ENCODE measurements at regions not wholly inside any gene's neighbourhood (a gene's known extent, or its start where the extent isn't known, plus 50 kb on each side); places are given as distances from the start of the nearest gene placed in this dataset.

DNA sequence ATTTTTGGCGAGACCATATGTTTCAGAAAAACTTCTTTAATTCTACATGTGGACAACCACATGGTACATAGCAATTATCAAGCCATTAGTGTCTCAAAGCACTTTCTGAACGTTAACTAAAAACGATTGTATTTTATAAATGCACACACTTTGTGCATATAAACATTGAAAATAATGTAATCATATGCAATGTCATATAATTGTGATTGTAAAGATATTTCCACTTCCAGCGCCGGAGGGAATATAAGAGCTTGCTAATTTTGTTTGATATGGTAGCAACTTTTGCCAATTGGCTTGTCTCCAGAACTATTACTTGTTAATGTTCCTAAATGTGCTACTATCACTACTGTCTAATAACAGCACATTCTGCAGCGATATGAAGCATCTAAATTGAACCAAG lies 162.3 kb upstream of the SMIM31 start:
- Histone ChIP-seq H3K9ac (no peak overlapping the region), H3K9me3 (ENCODE audit: low read depth) (no peaks in the 10 kb centered on the region), H4K20me1 (ENCODE audit: low read depth) (no peaks in the 10 kb centered on the region), H3K27ac (no peak overlapping the region), H2AFZ (replicated peaks) (no peak overlapping the region), H3K4me1 (no peaks in the 10 kb centered on the region), H3K4me3 (no peak overlapping the region), H3K79me2 (ENCODE audit: low read depth) (no peaks in the 10 kb centered on the region), H3F3A (ENCODE audit: low read depth) (no peaks in the 10 kb centered on the region), H3K27me3 (no peaks in the 10 kb centered on the region), H3K4me2 (no peak overlapping the region), H3K36me3 (no peaks in the 10 kb centered on the region)
- H3K4me1 Mint-ChIP-seq: no peaks in the 10 kb centered on the region
- H3K9me3 Mint-ChIP-seq: peaks cover 6% of the 10 kb centered on the region
- TF ChIP-seq EZH2 (IDR thresholded peaks at IDR 0.05) (no peak), EZH2phosphoT487 (IDR thresholded peaks at IDR 0.05) (no peak)
- TF ChIP-seq, protein P1, sequence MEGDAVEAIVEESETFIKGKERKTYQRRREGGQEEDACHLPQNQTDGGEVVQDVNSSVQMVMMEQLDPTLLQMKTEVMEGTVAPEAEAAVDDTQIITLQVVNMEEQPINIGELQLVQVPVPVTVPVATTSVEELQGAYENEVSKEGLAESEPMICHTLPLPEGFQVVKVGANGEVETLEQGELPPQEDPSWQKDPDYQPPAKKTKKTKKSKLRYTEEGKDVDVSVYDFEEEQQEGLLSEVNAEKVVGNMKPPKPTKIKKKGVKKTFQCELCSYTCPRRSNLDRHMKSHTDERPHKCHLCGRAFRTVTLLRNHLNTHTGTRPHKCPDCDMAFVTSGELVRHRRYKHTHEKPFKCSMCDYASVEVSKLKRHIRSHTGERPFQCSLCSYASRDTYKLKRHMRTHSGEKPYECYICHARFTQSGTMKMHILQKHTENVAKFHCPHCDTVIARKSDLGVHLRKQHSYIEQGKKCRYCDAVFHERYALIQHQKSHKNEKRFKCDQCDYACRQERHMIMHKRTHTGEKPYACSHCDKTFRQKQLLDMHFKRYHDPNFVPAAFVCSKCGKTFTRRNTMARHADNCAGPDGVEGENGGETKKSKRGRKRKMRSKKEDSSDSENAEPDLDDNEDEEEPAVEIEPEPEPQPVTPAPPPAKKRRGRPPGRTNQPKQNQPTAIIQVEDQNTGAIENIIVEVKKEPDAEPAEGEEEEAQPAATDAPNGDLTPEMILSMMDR (IDR thresholded peaks at IDR 0.05): no peak
- no peaks in the 10 kb centered on the region for H3K36me3 Mint-ChIP-seq
- no peak for DNase-seq (ENCODE audit: low spot score)
- no peak overlapping the region for H3K27ac Mint-ChIP-seq
- H3K27me3 Mint-ChIP-seq (ENCODE audit: insufficient read depth, low read depth): no peaks in the 10 kb centered on the region
- H3K4me3 Mint-ChIP-seq: no peak overlapping the region

DNA sequence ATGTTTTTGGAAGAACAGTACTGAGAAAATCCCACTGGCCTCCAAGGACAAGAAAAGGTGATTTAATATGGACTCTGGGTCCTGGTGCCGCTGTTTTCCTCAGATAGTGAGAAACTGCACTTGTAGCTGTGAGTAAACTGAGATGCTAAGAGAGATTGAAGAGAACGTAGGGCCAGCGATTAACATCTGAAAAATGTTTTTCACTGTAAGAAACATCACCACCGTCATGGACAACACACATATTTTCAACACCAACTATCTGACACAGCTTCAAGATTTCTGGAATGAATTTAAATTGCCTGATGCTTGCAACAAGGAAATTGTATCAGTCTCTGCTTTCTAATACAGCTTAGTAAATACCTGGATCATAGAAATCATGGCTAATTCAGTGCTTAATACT lies 158.2 kb upstream of the SMIM31 start:
- Histone ChIP-seq H3K4me3 (no peak overlapping the region), H3K36me3 (no peaks in the 10 kb centered on the region), H3K4me1 (no peaks in the 10 kb centered on the region), H3K4me2 (no peak overlapping the region), H3K79me2 (ENCODE audit: low read depth) (no peaks in the 10 kb centered on the region), H2AFZ (replicated peaks) (no peak overlapping the region), H3K9me3 (ENCODE audit: low read depth) (no peaks in the 10 kb centered on the region), H3K27ac (no peak overlapping the region), H4K20me1 (ENCODE audit: low read depth) (no peaks in the 10 kb centered on the region), H3K27me3 (no peaks in the 10 kb centered on the region), H3K9ac (no peak overlapping the region), H3F3A (ENCODE audit: low read depth) (no peaks in the 10 kb centered on the region)
- DNase-seq (ENCODE audit: low spot score): no peak
- Mint-ChIP-seq H3K36me3 (no peaks in the 10 kb centered on the region), H3K4me1 (no peaks in the 10 kb centered on the region), H3K27ac (no peak overlapping the region), H3K9me3 (no peaks in the 10 kb centered on the region), H3K4me3 (no peak overlapping the region), H3K27me3 (ENCODE audit: insufficient read depth, low read depth) (no peaks in the 10 kb centered on the region)
- TF ChIP-seq, protein P1 (IDR thresholded peaks at IDR 0.05): no peak
- no peak for TF ChIP-seq EZH2phosphoT487 (IDR thresholded peaks at IDR 0.05)
- no peak for TF ChIP-seq EZH2 (IDR thresholded peaks at IDR 0.05)

DNA sequence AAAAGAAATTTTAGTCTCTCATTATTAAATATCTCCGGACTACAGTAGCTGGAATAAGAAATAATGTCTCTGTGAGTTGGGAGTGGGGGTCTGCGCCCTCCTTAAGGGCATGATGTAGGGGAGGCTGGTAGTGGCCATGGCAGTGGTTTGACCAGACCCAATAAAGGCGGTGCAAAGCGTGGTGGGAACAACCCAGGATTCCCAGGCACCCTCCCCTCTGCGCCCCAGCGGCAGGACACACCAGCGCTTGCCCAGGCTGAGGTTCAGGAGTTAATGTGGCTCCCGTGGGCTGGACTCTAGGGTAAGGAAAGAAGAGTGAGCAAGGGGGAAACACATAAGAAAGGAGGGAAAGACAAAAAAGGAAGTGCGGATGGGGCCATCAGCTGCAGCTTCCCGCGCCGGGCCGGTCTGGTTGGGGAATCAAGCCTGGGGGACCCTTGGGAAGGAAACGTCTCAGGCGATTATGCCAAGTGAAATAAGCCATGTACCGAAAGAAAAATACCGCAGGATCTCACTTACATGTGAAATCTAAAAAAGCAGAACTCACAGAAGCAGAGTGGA lies 157.5 kb upstream of the SMIM31 start:
- H3K79me2 ChIP-seq (ENCODE audit: low read depth): no peaks in the 10 kb centered on the region
- no peak overlapping the region for H3K9ac ChIP-seq
- no peaks in the 10 kb centered on the region for H4K20me1 ChIP-seq (ENCODE audit: low read depth)
- H3K4me1 Mint-ChIP-seq: no peaks in the 10 kb centered on the region
- DNase-seq (ENCODE audit: low spot score): no peak
- TF ChIP-seq, protein P1 (IDR thresholded peaks at IDR 0.05): no peak
- TF ChIP-seq EZH2phosphoT487 (IDR thresholded peaks at IDR 0.05) (no peak), EZH2 (IDR thresholded peaks at IDR 0.05) (no peak)
- H3F3A ChIP-seq (ENCODE audit: low read depth): no peaks in the 10 kb centered on the region
- peaks cover 4% of the 10 kb centered on the region for H3K9me3 ChIP-seq (ENCODE audit: low read depth)
- H3K27ac ChIP-seq: no peak overlapping the region
- no peaks in the 10 kb centered on the region for H3K36me3 Mint-ChIP-seq
- H3K27ac Mint-ChIP-seq: no peak overlapping the region
- H3K27me3 ChIP-seq: no peaks in the 10 kb centered on the region
- no peak overlapping the region for H3K4me2 ChIP-seq
- H3K36me3 ChIP-seq: no peaks in the 10 kb centered on the region
- H3K27me3 Mint-ChIP-seq (ENCODE audit: insufficient read depth, low read depth): no peaks in the 10 kb centered on the region
- no peaks in the 10 kb centered on the region for H3K4me1 ChIP-seq
- peaks cover 2% of the 10 kb centered on the region for H3K9me3 Mint-ChIP-seq
- H2AFZ ChIP-seq (replicated peaks): no peak overlapping the region
- H3K4me3 ChIP-seq: no peak overlapping the region
- H3K4me3 Mint-ChIP-seq: no peak overlapping the region
